WTC11 (cell line): ENCODE measurements at regions not wholly inside any gene's neighbourhood (a gene's known extent, or its start where the extent isn't known, plus 50 kb on each side); places are given as distances from the start of the nearest gene placed in this dataset.

Experiments
- ATAC-seq: fragments of 200-7000 bp; cut with Tn5 transposase; 2 replicates; pipeline ENCODE4 v1.10.0; 2021; ENCODE audit warnings: mild to moderate bottlenecking, moderate library complexity
- CTCF ChIA-PET: fragments of 300-600 bp; sonication (Branson Sonifier 250); formaldehyde crosslinking; loops from one replicate; lab custom pipeline; 2021; ENCODE audit warnings: antibody characterized with exemption; lab: Charles Lee
- POLR2A ChIA-PET: fragments of 350-600 bp; sonication (Branson Sonifier 250); formaldehyde crosslinking; loops from one replicate; lab custom pipeline; 2021; ENCODE audit warnings: antibody characterized with exemption; lab: Charles Lee
- DNase-seq: peaks from one replicate; pipeline ENCODE4 v3.0.0; 2021; ENCODE audit warnings: low spot score
- H3K27ac Mint-ChIP-seq: 2 replicates; pipeline ENCODE4 v1.8.0; 2021; ENCODE audit warnings: mixed read lengths
- H3K27me3 Mint-ChIP-seq: 2 replicates; pipeline ENCODE4 v1.8.0; 2021; ENCODE audit warnings: low read depth, mild to moderate bottlenecking, moderate library complexity, mixed read lengths
- H3K36me3 Mint-ChIP-seq: 2 replicates; pipeline ENCODE4 v1.8.0; 2021; ENCODE audit warnings: mixed read lengths
- H3K4me1 Mint-ChIP-seq: 2 replicates; pipeline ENCODE4 v1.8.0; 2022; ENCODE audit warnings: mixed read lengths
- H3K4me3 Mint-ChIP-seq: 2 replicates; pipeline ENCODE4 v1.8.0; 2021; ENCODE audit warnings: mild to moderate bottlenecking, moderate library complexity, mixed read lengths
- H3K9me3 Mint-ChIP-seq: 2 replicates; pipeline ENCODE4 v1.8.0; 2021; ENCODE audit warnings: mixed read lengths
- CDX4 ChIP-seq: fragments of 250-450 bp; sonication (Bioruptor Pico); IDR thresholded peaks from 2 replicates; pipeline ENCODE4 v1.9.0; 2021; ENCODE audit warnings: moderate library complexity, mild to moderate bottlenecking, inconsistent platforms, borderline replicate concordance
- CTCF ChIP-seq: fragments of 200-600 bp; IDR thresholded peaks from 2 replicates; pipeline ENCODE4 v1.8.0; 2022; ENCODE audit warnings: antibody characterized with exemption
- ELF4 ChIP-seq: sonication (generic); formaldehyde crosslinking; IDR thresholded peaks from 2 replicates; pipeline ENCODE4 v1.8.1; 2022; ENCODE audit warnings: low read depth, mild to moderate bottlenecking, moderate library complexity, missing genetic modification reagents
- GRHL2 ChIP-seq: fragments of 250-450 bp; sonication (Bioruptor Pico); IDR thresholded peaks from 2 replicates; pipeline ENCODE4 v1.8.0; 2022; ENCODE audit warnings: mild to moderate bottlenecking, moderate library complexity; ENCODE audit not compliant: insufficient replicate concordance, severe bottlenecking
- HMGA2 ChIP-seq: fragments of 250-450 bp; sonication (Bioruptor Pico); IDR thresholded peaks from 2 replicates; pipeline ENCODE4 v1.4.0; 2021; ENCODE audit warnings: mild to moderate bottlenecking, moderate library complexity
- NFATC4 ChIP-seq: fragments of 250-450 bp; sonication (Bioruptor Pico); IDR thresholded peaks from 2 replicates; pipeline ENCODE4 v1.9.0; 2021; ENCODE audit warnings: mild to moderate bottlenecking
- NR2C2 ChIP-seq: sonication (generic); formaldehyde crosslinking; IDR thresholded peaks from 2 replicates; pipeline ENCODE4 v1.8.0; 2022; ENCODE audit warnings: mild to moderate bottlenecking, missing genetic modification reagents
- OVOL2 ChIP-seq: fragments of 250-450 bp; sonication (Bioruptor Pico); IDR thresholded peaks from 2 replicates; pipeline ENCODE4 v1.9.0; 2021; ENCODE audit warnings: mild to moderate bottlenecking, borderline replicate concordance
- PRRX2 ChIP-seq: fragments of 250-450 bp; sonication (Bioruptor Pico); IDR thresholded peaks from 2 replicates; pipeline ENCODE4 v1.8.0; 2021; ENCODE audit warnings: mild to moderate bottlenecking
- RELA ChIP-seq: sonication (generic); formaldehyde crosslinking; IDR thresholded peaks from 2 replicates; pipeline ENCODE4 v1.8.1; 2022; ENCODE audit warnings: missing genetic modification reagents, mild to moderate bottlenecking, borderline replicate concordance
- SOX15 ChIP-seq: fragments of 250-450 bp; sonication (Bioruptor Pico); IDR thresholded peaks from 2 replicates; pipeline ENCODE4 v1.9.0; 2021; ENCODE audit warnings: mild to moderate bottlenecking
- TCF7 ChIP-seq: sonication (generic); formaldehyde crosslinking; IDR thresholded peaks from 2 replicates; pipeline ENCODE4 v1.8.0; 2022; ENCODE audit warnings: mild to moderate bottlenecking, low read depth, missing genetic modification reagents, moderate library complexity
- USF1 ChIP-seq: sonication (generic); formaldehyde crosslinking; IDR thresholded peaks from 2 replicates; pipeline ENCODE4 v1.8.0; 2022; ENCODE audit warnings: mild to moderate bottlenecking, missing genetic modification reagents
- USF2 ChIP-seq: sonication (generic); formaldehyde crosslinking; IDR thresholded peaks from 2 replicates; pipeline ENCODE4 v1.8.1; 2023; ENCODE audit warnings: mild to moderate bottlenecking, missing genetic modification reagents, moderate library complexity
- ZBTB21 ChIP-seq: sonication (generic); formaldehyde crosslinking; IDR thresholded peaks from 2 replicates; pipeline ENCODE4 v1.8.1; 2023; ENCODE audit warnings: mild to moderate bottlenecking, missing genetic modification reagents, borderline replicate concordance
- ZNF532 ChIP-seq: fragments of 250-450 bp; sonication (Bioruptor Pico); IDR thresholded peaks from 2 replicates; pipeline ENCODE4 v1.9.0; 2021; ENCODE audit warnings: mild to moderate bottlenecking, borderline replicate concordance
- TF ChIP-seq, protein P1 (sequence below): fragments of 250-450 bp; sonication (Bioruptor Pico); IDR thresholded peaks from 2 replicates; pipeline ENCODE4 v1.9.0; 2021; ENCODE audit warnings: mild to moderate bottlenecking
- TF ChIP-seq, protein P2 (sequence below): sonication (generic); formaldehyde crosslinking; IDR thresholded peaks from 2 replicates; pipeline ENCODE4 v1.8.1; 2023; ENCODE audit warnings: mild to moderate bottlenecking, missing genetic modification reagents, borderline replicate concordance
- TF ChIP-seq, protein P3 (sequence below): sonication (generic); formaldehyde crosslinking; IDR thresholded peaks from 2 replicates; pipeline ENCODE4 v1.8.1; 2022; ENCODE audit warnings: low read depth, mild to moderate bottlenecking, moderate library complexity, missing genetic modification reagents, borderline replicate concordance
- TF ChIP-seq, protein P4 (sequence below): sonication (generic); formaldehyde crosslinking; conservative IDR thresholded peaks from 2 replicates; pipeline ENCODE4 v1.8.1; 2022; ENCODE audit warnings: mild to moderate bottlenecking, missing genetic modification reagents

DNA sequence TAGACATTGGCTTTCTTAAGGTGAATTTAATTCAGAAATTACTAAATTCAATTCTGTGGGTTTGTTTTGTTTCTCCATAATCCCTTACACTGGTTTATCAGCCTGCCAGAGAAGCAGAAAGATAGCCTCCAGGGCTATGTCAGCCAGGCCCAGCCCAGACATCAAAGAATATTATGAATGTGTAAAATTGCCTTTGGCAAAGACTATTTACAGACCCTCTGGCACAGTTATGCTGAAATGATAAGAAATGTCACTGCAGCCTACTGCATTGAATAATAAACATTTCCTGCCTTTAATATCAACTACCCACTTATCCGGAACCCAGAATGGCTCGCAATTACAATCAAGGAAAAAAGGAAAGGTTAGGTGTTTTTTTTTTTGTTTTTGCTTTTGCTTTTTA is 562.5 kb upstream of the LRRC4C start:
- DNase-seq (no peak), ATAC-seq (no peak)
- no peak overlapping the region for H3K27ac Mint-ChIP-seq
- H3K4me1 Mint-ChIP-seq: no peaks in the 10 kb centered on the region
- no peaks in the 10 kb centered on the region for H3K27me3 Mint-ChIP-seq
- ChIA-PET CTCF (no interaction called here), POLR2A (no interaction called here)
- H3K4me3 Mint-ChIP-seq: no peak overlapping the region
- peaks cover 6% of the 10 kb centered on the region for H3K36me3 Mint-ChIP-seq
- TF ChIP-seq PRRX2 (CRISPR knock-in tag) (no peak), SOX15 (CRISPR knock-in tag) (no peak), CTCF (no peak), NFATC4 (CRISPR knock-in tag) (no peak), GRHL2 (CRISPR knock-in tag) (no peak), TCF7 (no peak), HMGA2 (CRISPR knock-in tag) (no peak), ELF4 (CRISPR knock-in tag) (no peak), ZBTB21 (CRISPR knock-in tag) (no peak), NR2C2 (no peak), ZNF532 (CRISPR knock-in tag) (no peak)
- TF ChIP-seq, protein P1, sequence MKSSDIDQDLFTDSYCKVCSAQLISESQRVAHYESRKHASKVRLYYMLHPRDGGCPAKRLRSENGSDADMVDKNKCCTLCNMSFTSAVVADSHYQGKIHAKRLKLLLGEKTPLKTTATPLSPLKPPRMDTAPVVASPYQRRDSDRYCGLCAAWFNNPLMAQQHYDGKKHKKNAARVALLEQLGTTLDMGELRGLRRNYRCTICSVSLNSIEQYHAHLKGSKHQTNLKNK (CRISPR knock-in tag): no peak
- TF ChIP-seq, protein P2, sequence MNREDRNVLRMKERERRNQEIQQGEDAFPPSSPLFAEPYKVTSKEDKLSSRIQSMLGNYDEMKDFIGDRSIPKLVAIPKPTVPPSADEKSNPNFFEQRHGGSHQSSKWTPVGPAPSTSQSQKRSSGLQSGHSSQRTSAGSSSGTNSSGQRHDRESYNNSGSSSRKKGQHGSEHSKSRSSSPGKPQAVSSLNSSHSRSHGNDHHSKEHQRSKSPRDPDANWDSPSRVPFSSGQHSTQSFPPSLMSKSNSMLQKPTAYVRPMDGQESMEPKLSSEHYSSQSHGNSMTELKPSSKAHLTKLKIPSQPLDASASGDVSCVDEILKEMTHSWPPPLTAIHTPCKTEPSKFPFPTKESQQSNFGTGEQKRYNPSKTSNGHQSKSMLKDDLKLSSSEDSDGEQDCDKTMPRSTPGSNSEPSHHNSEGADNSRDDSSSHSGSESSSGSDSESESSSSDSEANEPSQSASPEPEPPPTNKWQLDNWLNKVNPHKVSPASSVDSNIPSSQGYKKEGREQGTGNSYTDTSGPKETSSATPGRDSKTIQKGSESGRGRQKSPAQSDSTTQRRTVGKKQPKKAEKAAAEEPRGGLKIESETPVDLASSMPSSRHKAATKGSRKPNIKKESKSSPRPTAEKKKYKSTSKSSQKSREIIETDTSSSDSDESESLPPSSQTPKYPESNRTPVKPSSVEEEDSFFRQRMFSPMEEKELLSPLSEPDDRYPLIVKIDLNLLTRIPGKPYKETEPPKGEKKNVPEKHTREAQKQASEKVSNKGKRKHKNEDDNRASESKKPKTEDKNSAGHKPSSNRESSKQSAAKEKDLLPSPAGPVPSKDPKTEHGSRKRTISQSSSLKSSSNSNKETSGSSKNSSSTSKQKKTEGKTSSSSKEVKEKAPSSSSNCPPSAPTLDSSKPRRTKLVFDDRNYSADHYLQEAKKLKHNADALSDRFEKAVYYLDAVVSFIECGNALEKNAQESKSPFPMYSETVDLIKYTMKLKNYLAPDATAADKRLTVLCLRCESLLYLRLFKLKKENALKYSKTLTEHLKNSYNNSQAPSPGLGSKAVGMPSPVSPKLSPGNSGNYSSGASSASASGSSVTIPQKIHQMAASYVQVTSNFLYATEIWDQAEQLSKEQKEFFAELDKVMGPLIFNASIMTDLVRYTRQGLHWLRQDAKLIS: no peak
- TF ChIP-seq, protein P3, sequence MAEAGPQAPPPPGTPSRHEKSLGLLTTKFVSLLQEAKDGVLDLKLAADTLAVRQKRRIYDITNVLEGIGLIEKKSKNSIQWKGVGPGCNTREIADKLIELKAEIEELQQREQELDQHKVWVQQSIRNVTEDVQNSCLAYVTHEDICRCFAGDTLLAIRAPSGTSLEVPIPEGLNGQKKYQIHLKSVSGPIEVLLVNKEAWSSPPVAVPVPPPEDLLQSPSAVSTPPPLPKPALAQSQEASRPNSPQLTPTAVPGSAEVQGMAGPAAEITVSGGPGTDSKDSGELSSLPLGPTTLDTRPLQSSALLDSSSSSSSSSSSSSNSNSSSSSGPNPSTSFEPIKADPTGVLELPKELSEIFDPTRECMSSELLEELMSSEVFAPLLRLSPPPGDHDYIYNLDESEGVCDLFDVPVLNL (CRISPR knock-in tag): no peak
- peaks cover 32% of the 10 kb centered on the region for H3K9me3 Mint-ChIP-seq

DNA sequence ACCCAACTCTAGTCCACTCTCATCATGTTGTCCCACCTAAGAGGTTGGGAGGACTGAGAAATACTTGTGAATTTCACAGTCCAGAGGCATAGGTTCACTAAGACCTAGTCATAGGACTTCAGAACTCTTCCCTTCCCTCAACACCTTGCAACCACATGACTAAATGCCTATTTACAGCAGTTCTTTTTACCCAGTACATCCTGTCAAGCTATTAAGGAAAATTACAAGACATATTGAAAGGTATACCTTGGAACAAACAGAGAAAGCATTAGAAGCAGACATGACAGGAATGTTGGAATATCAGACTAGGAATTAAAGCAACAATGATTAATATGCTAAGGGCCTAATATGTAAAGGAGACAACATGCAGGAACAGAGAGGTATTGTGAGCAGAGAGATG is 563.8 kb upstream of the LRRC4C start:
- Mint-ChIP-seq H3K4me3 (no peak overlapping the region), H3K9me3 (peaks cover 44% of the 10 kb centered on the region), H3K27ac (no peak overlapping the region), H3K27me3 (no peaks in the 10 kb centered on the region), H3K36me3 (peaks cover 10% of the 10 kb centered on the region), H3K4me1 (no peaks in the 10 kb centered on the region)
- no peak for ATAC-seq
- ChIA-PET CTCF (no interaction called here), POLR2A (no interaction called here)
- TF ChIP-seq OVOL2 (CRISPR knock-in tag): no peak
- TF ChIP-seq RELA (CRISPR knock-in tag): no peak
- TF ChIP-seq, protein P4, sequence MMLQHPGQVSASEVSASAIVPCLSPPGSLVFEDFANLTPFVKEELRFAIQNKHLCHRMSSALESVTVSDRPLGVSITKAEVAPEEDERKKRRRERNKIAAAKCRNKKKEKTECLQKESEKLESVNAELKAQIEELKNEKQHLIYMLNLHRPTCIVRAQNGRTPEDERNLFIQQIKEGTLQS: no peak
- TF ChIP-seq USF1 (CRISPR knock-in tag): no peak
- no peak for TF ChIP-seq PRRX2 (CRISPR knock-in tag)
- no peak for TF ChIP-seq CDX4 (CRISPR knock-in tag)
- TF ChIP-seq USF2 (CRISPR knock-in tag): no peak
- DNase-seq: no peak
